HepG2 (cell line): ENCODE measurements at regions not wholly inside any gene's neighbourhood (a gene's known extent, or its start where the extent isn't known, plus 50 kb on each side); places are given as distances from the start of the nearest gene placed in this dataset.

ENCODE experiments used
- CTCF ChIP-seq: sonication (generic); formaldehyde crosslinking; IDR thresholded peaks from 2 replicates; pipeline ENCODE4 v1.5.0; 2020; ENCODE audit warnings: mild to moderate bottlenecking, missing genetic modification reagents, moderate library complexity
- POLR2AphosphoS2 ChIP-seq: IDR thresholded peaks from 2 replicates; pipeline ENCODE4 v1.6.1; 2011; ENCODE audit warnings: low read depth, low read length, improper control_type of control experiment
- POLR2AphosphoS5 ChIP-seq: IDR thresholded peaks from 2 replicates; pipeline ENCODE4 v1.6.1; 2012; ENCODE audit warnings: low read depth, low read length
- RARG ChIP-seq: sonication (generic); formaldehyde crosslinking; IDR thresholded peaks from 2 replicates; pipeline ENCODE4 v1.4.0; 2020; ENCODE audit warnings: low read depth, mild to moderate bottlenecking, missing genetic modification reagents
- ZBTB14 ChIP-seq: sonication (generic); formaldehyde crosslinking; IDR thresholded peaks from 2 replicates; pipeline ENCODE4 v1.4.0; 2020; ENCODE audit warnings: missing genetic modification reagents
- ZBTB21 ChIP-seq: sonication (generic); formaldehyde crosslinking; IDR thresholded peaks from 2 replicates; pipeline ENCODE4 v1.4.0; 2020; ENCODE audit warnings: missing genetic modification reagents

- TF ChIP-seq RARG (CRISPR knock-in tag) = no peak
- no peak for TF ChIP-seq ZBTB21 (CRISPR knock-in tag)
- no peak for TF ChIP-seq CTCF (CRISPR knock-in tag)
- TF ChIP-seq POLR2AphosphoS2 = no peak
- no peak for TF ChIP-seq POLR2AphosphoS5
- no peak for TF ChIP-seq ZBTB14
Measured at GRCh38 chr14:53331247-53331646, 178.1 kb upstream of the DDHD1 start.
